ENCODE measurements at regions not wholly inside any gene's neighbourhood (a gene's known extent, or its start where the extent isn't known, plus 50 kb on each side); places are given as distances from the start of the nearest gene placed in this dataset.

DNA sequence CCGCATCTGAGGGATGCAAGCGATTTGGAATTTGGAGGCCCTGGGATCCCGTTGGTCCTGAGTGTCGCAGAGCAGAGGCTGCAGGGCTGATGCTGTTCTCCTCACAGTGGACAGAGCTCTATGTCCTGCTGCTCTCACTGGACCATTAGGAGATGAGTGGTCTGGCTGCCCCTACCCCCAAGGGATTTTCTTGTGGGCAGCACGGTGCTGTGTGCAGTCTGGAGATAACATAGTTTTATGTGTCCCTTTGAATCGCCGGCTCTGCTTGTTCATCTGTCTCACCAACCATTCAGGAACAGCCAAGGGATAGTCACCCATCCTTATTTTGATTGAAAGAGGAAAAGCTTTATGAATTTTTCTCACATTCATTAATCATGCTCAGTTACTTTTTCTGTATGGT is 49.9 kb downstream of the CHRM3 start:
- no peak for DNase-seq

DNA sequence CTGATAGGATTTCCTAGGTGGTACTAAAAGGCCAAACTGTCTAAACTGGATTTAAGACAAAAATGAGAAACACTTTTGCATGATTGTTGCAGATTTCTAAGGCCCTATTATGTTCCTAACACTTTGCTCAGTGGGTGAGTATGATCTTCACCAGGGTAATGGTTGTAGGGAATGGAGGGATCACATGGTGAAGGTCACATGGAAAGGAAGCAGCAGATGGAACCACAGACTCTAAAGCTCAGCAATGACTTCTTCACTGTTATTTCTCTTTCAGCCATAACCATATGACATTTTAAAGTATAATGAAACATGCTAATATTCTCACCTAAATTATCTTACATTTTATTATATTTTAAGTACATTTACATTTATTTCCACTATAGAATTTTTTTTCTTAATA is 51.5 kb downstream of the CHRM3 start:
- DNase-seq, result no peak

DNA sequence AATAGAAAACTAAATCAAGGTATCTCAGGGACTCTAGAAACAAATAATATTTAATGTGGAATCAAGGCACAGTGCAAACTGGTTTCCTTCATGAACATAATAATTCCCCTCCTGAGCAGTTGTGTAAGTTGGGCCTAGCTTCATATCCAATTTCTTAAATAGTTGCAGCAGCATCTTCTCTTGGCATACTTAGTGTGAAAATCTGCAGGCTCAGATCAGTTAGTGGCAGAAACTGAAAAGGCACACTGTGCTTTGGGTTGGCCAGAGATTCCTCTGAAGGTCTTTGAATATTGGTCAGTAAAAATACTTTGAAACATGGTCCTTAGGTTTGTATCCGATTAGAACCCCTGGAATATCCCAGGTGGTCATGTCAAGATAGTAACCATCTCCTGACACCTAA is 52.5 kb downstream of the CHRM3 start:
- no peak for DNase-seq

DNA sequence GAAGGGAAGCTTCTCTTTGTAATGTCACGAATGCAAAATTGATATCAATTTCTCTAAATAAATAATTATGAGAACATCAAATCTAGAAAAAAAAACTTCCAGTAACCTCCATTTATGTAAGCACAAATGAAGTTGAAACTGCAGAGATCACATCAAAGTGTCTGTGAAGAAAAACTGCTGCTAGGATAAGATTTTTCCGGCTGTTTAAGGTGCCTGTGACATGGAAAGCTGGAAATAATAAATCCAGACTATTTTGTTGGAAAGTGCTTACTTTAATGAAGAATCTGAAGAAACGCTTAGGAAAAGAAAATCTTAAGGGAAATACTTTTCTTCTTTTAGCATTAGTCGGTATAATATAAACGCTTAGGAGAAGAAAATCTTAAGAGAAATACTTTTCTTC is 57.0 kb downstream of the CHRM3 start:
- no peak for DNase-seq

DNA sequence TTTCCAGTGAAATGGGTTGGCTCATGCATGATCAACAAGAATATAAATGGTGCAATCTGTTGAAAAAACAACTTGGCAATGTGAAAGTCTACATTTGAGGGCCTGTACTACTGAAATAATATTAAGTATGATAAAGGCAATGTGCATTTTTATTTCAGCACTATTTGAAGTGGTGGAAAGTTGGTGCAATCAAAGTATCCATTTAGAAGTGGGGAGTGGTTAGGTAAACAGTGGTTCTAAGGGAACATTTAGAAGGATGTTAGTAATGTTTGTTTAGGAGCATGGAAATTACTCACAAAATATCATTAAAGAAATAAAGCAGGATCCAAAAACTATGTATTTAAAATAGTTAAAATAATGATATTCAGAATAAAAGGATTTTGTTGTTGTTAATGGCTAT is 60.2 kb downstream of the CHRM3 start:
- DNase-seq, result no peak

DNA sequence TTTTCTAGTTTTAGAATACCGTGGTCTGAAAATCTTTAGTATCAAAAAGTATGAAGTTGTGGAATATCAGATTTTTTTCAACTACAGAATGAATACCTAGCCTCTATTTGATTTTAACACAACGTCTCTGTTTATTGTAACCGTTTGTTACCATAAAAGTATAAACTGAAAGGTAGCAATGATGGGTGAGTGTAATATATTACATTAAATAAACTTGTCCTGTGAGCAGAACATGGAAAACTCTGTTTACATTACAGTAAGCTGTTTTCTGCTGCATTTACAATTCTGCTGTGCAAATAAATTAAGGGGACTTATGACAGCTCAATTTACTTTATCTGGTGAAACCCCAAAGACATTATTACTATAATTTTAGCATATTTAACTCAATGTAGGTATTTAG is 62.5 kb downstream of the CHRM3 start:
- no peak for DNase-seq

DNA sequence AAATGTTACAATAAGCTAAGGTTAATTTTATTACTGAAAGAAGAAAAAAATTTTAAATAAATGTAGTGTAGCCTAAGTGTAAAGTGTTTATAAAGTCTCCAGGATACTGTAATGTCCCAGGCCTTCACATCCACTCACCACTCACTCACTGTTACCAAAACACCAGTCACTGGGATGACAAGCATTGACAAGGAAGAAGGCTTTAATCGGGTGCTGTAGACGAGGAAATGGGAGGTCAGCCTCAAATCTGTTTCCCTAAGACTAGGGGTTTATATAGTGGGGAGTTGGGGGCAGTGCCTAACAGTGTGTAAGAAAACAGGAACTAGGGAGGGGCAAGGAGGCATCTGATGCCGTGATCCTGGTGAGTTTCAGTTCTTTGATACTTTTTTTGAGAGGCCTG is 69.4 kb downstream of the CHRM3 start:
- DNase-seq, result no peak

DNA sequence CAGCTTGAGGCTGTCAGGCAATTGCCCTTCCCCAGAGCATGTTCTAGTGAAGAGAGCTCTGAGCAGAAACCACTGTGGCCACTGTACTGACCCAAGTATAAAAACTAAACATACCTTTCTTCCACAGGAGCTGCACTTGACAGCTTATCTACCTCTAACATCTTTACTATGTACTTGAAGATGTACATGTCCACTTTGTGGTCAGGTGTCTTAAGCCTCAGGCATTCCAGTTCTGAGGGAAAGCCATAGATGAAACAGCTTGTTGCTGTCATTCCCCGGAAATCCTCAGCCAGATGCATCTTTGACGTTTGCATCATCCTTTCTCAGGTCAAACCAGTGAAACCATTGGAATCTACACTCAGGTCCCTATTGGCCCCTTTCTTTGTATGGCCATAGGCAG is 70.4 kb downstream of the CHRM3 start:
- DNase-seq, result no peak

DNA sequence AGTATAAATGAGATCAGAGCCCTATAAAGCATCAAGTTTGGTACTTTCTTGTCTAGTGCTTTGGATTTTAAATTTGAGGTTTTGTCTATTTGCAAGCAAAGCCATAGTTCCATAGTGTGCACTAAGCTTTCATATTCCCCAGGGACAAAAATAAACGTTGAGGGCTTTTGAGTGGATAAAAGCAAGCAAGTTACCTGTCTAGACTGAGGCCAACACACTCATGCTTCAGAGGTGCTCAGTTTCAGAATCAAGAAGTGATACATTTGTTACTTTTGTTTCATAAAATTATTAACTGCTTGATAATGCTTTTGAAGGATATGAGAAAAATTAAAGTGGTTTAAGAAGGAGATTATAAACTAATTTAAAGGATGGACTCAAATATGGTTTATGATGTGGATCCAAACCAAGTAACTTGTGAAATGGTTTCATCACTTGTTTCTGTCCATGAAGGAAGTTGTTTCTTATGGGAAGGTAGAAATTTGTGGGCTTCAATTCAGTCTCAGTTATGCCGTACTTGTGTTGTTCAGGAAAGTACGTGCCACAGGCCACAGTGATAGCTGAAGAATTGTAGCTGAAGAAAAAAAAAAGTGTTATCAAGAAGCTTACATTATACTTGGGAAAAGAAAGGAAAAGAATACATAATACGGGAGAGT is 71.2 kb downstream of the CHRM3 start:
- DNase-seq, result no peak

DNA sequence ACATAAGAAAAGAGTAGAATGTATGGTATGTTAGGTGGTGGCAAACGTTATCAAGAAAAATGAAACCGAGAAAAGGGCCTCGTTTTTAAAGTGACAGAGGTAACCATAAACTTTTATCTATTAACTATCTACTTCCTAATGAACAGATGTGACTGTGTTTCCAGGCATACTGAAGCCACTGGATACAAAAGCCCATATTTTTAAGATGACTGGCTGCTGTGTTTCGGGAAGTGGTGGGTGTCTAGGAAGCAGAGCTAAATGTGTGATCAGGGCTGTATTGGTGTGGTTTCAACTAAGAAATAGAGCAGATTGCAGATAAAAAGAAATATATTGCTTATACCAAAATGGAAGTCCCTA is 71.8 kb downstream of the CHRM3 start:
- DNase-seq, result no peak

DNA sequence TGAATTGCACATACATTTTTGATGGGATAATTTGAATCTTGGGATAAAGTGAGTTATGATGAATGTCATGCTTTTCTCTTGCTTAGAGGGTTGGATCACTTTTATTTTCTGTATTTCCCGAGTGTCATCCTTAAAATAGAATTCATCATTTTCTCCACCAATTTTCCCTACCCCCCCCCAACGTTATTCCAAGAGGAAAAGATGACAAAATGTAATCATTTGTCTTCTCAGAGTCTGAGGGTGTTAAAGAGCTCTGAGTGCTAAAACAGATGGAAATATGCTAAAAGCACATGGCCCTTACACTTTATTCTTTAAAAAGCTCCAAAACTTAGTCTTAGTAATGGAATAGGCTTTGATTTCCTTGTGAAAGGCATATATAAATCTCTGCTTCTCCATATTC is 81.4 kb downstream of the CHRM3 start:
- no peak for DNase-seq

DNA sequence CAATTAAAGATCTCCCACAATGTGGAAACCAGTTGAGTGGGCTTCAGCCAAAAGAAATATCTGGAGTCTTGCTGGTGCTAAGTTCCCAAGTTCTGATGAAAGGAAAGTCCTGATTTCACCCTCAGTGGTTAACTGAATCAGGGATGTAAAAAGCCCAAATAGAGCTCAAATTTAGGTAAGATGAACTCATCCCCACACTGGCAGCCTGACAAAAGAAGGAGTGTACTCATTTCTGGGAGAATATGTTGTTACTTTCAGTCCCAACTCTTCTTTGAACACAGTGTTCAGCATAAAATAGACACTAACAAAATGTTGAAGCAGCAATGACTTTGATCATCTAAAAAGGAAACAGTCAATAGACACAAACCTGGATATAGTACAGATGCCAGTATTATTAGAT is 91.7 kb downstream of the CHRM3 start:
- DNase-seq, result no peak

DNA sequence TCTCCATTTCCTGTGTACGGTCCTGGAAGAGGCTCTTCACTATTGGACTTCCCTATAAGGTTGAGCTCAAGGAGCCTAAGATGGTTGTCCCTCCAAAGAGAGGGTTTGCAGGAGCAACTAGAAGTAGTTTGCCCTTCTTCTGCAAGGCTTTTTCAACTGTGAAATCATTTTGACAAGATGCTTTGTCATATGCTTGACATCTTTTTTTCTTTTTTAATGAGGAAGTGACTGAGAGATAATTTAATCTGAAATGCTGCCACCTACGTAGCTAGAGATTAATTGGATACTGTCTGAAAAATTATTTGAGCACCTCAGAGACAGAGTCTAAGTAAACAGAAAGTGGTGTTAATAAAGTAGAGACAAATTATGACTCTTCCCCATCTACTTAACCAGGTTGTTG is 97.0 kb downstream of the CHRM3 start:
- no peak for DNase-seq

DNA sequence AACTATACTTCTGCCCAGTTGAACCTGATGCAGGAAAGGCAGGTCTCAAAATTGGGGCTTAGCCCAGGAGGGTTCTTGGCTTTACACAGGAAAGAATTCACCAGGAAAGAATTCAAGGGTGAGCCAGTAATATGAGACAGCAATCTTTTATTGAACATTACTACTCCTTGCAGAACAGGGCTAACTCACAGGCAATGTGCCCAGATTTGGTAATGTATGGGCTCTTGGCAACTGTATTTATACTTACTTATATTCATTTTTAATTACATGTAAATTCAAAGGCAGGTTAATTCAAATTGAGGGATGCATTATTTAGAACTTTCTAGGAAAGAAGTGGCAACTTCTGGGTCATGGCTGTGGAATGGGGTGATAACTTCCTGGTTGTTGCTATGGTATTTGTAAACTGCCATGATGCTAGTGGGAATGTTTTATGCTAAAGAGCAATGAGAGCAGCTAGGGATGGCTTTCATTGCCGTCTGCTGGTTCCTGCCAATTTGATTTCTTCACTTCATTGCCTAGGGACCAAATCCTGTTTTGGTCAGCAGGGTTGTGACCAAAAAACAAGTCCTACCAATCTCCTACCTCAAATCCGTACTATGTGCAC is 107.5 kb downstream of the CHRM3 start:
- DNase-seq, result no peak

DNA sequence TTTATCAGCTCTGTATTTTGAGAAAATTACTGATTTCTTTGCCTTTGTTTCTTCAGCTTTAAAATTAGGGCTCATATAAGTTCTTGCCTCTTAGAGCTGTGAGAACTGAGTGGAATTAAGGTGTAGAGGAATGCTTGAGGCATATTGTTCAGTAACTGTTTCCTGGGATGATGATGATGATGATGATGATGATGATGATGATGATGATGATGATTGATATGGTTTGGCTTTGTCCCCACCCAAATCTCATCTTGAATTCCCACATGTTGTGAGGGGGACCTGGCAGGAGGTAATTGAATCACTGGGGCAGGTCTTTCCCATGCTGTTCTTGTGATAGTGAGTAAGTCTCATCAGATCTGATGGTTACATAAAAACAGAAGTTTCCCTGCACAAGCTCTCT is 118.7 kb downstream of the CHRM3 start:
- DNase-seq, result no peak

DNA sequence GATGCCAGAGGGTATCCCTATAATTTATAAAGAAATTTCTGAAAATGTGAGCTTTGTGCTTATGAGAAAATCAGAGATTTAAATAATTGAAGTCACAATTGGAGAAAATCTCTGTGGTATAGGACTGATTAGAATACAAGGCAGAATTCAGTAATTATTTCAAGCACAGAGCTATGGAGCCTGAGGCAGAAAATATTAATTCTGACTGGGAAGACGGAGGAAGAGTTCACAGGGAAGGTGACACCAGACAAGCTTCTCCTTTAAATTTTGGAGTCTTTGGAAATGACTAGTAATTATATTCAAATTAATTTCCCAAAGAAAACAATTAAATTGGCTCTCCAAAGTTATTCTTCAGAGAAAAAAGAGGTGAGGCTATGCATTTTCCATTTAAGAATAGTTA is 121.5 kb downstream of the CHRM3 start:
- no peak for DNase-seq

DNA sequence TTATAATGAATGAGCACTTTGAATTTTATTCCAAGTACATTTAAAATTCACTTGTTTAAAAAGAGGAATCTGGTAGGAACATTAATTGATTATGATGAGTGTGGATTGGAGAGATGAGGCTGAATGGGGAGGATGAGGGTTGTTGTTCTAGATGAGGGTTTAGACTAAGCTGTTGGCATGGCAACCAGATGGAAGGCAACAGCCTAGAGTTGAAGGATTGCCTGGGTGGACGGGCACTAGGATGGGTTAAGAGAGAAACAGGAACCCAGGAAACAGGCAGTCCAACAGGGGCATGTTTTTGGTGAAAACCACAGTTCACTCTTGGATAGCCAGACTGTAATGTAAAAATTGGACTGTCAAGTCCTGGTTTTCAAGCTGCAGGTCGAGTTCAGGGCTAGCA is 125.5 kb downstream of the CHRM3 start:
- DNase-seq, result no peak

DNA sequence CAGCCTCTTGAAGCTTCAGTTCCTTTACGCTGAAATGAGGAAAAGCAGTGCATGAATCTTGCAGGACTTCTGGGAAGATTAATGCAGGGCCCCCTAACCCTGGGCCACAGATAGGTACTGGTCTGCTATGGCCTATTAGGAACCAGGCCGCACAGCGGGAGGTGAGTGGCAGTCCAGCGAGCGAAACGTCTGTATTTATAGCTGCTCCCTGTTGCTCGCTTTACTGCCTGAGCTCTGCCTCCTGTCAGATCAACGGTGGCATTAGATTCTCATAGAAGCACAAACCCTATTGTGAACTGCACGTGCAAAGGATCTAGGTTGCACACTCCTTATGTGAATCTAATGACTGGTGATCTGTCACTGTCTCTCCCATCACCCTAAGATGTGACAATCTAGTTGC is 130.2 kb downstream of the CHRM3 start:
- no peak for DNase-seq

DNA sequence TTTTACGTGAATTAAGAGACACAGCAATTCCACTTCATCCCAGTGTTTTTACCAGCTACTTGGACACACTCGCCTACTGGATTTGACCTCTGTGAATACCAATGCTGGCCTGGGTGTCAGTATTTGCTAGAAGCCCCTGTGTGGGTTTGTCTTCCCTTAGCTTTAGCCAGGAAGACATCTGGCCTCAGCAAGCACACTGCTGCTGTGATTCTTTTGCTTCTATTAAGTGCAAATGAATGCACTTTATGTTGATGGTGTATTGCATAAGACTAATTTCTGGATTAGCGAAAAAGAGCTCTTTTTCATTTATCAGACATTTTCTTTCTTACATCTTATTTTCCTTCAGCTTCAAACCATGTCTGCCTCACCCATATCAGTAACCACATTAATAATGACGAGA is 140.0 kb downstream of the CHRM3 start:
- DNase-seq, result no peak

DNA sequence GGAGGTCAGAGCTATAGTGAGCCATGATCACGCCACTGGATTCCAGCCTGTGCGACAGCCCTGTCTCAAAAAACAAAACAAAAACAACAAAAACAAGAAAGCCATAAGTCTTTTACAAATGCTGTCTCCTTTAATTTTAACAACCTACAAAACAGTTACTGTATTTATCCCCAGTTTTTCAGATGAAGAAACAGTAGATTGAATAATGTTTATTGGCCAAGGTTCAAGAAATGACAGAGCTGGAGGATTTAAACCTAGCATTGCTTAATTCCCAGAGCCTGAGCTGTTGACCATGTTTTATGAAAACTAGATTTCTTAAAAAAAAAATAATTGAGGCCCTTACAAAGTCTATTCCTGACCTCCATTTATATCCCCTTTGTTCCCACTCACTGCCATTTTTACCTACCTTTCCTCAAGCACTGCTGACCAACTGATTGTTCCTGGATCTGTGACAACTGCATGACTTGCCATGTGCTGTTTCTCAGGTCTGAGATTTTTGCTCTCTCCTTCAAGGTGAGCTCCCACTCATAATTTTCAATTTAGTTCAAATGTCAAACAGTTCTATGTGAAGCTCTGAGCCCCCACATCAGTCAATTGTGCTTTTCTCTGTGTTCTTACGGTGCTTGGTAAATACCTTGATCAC is 140.8 kb downstream of the CHRM3 start:
- no peak for DNase-seq

DNA sequence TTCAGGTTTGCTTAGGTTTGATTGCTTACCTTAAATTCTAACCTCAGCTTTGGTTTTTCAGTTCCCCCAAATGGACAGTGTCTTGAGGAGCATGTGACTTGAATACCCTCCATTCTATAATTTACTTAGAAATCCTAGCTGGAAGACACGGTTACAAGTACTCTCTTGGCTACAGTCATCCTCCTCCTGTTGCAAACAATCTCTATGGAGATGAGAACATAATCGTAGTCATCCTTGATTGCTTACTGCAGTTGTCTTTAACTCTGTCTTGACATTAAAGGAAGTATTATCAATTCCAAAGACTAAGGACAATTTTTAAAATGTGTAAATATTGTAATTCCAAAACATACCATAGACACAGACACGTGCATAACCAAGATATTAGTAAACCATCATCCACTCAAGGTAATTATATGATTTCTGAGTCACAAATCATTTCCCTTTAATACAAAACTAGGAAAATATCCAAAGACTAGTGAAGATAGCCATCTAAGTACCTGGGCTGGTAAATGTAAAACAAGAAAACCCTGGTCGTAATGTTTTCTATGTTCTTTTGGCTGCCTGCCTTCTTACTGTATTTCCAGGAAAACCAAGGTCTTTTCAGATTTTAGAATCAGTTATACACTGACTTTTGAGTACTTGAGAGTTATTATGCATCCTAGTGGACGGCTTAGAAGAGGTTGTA is 149.9 kb downstream of the CHRM3 start:
- DNase-seq, result no peak

DNA sequence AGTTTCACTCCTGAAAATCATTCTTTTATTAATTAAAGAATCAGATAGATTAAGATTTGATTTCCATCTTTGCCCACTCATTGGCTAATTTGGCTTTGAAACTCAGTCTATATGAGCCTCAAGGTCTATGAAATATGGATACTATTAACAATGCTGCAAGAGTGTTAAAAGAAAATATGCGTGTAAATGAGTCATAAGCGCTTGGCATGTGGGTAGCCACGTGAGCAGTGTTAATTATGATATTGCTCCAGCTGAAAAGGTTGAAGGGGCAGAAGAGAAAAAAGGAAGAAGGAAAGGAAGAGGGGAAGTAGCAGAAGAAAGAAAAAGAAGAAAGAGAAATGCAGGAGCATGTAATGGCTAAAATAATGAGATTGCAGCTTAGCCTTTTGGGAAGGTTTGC is 151.4 kb downstream of the CHRM3 start:
- no peak for DNase-seq

DNA sequence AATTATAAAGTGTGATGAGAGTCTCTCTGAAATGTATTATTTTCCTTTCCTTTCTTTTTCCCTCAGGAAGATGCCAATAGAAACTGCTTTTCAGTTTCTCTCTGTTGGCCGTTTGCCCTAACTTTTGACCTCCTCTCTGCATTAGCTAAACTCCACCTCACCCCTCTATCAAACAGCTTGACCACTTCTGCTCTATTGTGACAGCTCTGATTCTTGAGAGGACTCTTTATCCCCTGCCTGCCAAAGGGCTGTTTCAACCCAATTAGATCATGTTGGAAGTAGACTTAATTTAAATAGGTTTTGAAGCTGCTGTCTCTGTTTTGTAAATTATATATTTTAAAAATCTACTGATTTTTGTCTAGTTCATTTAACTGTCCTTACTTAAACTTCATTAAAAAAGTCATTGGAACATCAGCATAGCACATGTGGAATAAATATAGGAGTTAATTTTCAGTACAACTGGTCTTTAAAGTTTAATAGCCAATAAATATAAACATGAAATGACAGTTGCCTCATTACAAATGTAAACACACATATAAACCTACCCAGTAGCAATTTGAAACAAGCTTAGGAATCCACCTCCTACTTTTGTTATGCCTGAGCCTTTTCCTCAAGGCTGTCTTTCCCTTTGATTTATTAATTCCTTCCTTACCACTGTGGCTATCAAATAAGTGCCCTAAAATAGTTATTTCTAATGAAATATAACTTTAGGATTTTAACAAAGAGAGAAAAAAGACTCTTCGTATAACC is 152.0 kb downstream of the CHRM3 start:
- DNase-seq, result no peak

DNA sequence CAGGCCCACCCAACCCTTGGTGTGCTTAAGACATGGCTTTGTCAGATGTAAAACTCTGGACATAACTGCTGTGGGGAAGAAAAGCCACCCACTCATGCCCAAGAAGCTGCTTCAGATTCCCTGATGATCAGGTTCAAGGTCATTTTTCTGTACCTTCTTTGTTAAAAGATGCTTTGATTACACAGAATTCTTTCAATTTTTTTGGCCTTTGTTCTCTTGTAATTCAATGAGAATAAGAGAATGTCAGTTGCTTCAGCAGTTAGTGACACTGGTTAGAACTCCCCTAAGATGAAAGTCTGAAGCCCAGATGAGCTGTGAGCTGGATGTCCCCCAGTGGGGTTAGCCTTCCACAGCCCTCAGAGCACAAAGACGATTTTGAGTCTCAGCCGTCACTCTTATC is 152.7 kb downstream of the CHRM3 start:
- no peak for DNase-seq

Data from stimulated activated CD4-positive, alpha-beta T cell treated with anti-CD3 and anti-CD28 coated beads, Interleukin-1b, Interleukin-23, amount 100 ng/mL, for 48 hours (primary cell).